ENCODE measurements at regions not wholly inside any gene's neighbourhood (a gene's known extent, or its start where the extent isn't known, plus 50 kb on each side); places are given as distances from the start of the nearest gene placed in this dataset.

GRCh38 chr16:64715624-64716023 is 406.2 kb downstream of the CDH11 start:
- TF ChIP-seq CTCF (IDR thresholded peaks at IDR 0.05) (no peak), POLR2A (IDR thresholded peaks at IDR 0.05) (no peak), POLR2AphosphoS5 (IDR thresholded peaks at IDR 0.05; ENCODE audit: insufficient read depth in 1 of 2, low read depth in 1 of 2) (no peak)

Data from vagina (tissue), 2 donors.